ENCODE measurements at regions not wholly inside any gene's neighbourhood (a gene's known extent, or its start where the extent isn't known, plus 50 kb on each side); places are given as distances from the start of the nearest gene placed in this dataset.

GRCh38 chr1:57713501-57713900, 289.6 kb upstream of the DAB1 start:
- Histone ChIP-seq H3K9ac (ENCODE audit: low read length) (no peak overlapping the region), H3K4me1 (ENCODE audit: control insufficient read depth, insufficient read depth, low read length) (no peaks in the 10 kb centered on the region), H3K4me3 (ENCODE audit: low read length) (no peak overlapping the region), H3K27me3 (ENCODE audit: control insufficient read depth, insufficient read depth, low read length) (no peaks in the 10 kb centered on the region), H3K36me3 (ENCODE audit: control insufficient read depth, insufficient read depth, low read length) (no peaks in the 10 kb centered on the region), H3K27ac (ENCODE audit: low read depth, low read length) (no peak overlapping the region)

- H3K27ac ChIP-seq (ENCODE audit: low read depth, low read length) = no peak overlapping the region
- no peak overlapping the region for H3K4me3 ChIP-seq (ENCODE audit: low read length)
- no peaks in the 10 kb centered on the region for H3K36me3 ChIP-seq (ENCODE audit: control insufficient read depth, insufficient read depth, low read length)
- no peaks in the 10 kb centered on the region for H3K27me3 ChIP-seq (ENCODE audit: control insufficient read depth, insufficient read depth, low read length)
- no peak overlapping the region for H3K9ac ChIP-seq (ENCODE audit: low read length)
- H3K4me1 ChIP-seq (ENCODE audit: control insufficient read depth, insufficient read depth, low read length) = no peaks in the 10 kb centered on the region
These were observed 289.0 kb upstream of the DAB1 start for GRCh38 chr1:57712846-57713245.

DNA sequence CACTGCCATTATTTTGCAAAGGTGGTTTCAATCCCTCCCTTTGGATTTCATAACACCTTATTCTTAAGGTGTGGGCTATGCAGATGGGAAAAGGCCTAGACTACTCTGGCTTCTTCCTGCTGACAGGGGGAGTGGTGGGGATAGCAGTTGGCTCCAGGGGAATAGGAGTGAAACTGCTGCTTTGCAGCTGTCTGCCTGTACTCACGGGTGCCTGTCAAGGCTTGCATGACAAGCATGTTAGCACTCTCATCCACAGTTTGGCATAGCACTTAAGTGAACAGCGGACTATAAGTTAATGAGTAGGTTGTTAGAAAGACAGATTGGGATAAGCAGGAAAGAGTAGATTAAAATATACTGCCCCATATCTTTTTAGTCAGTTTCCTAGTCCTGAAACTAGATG, 287.5 kb upstream of the DAB1 start:
- Histone ChIP-seq H3K36me3 (ENCODE audit: control insufficient read depth, insufficient read depth, low read length) (no peaks in the 10 kb centered on the region), H3K9ac (ENCODE audit: low read length) (no peak overlapping the region), H3K4me1 (ENCODE audit: control insufficient read depth, insufficient read depth, low read length) (no peaks in the 10 kb centered on the region), H3K27me3 (ENCODE audit: control insufficient read depth, insufficient read depth, low read length) (no peaks in the 10 kb centered on the region), H3K4me3 (ENCODE audit: low read length) (no peak overlapping the region), H3K27ac (ENCODE audit: low read depth, low read length) (no peak overlapping the region)

DNA sequence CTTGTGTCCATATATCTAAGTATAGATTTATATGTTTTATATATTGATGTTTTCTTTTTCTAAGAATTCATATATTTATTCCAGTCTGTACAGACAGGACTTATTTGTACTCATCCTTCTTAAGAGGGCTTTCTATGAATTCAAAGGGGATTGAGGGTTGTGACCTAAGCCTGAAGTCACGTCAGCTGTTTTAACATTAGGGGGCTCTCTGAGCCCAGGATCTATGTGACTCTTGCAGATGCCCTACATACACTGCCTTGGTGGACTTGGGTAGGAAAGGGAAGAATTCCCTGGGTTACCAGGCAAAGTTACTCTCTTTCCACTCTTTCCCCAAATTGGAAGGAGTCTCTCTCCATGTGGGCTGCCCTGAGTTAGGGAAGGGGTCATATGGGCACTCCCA, 283.8 kb upstream of the DAB1 start:
- H3K4me1 ChIP-seq (ENCODE audit: control insufficient read depth, insufficient read depth, low read length) = no peaks in the 10 kb centered on the region
- H3K4me3 ChIP-seq (ENCODE audit: low read length) = no peak overlapping the region
- no peaks in the 10 kb centered on the region for H3K36me3 ChIP-seq (ENCODE audit: control insufficient read depth, insufficient read depth, low read length)
- H3K9ac ChIP-seq (ENCODE audit: low read length) = no peak overlapping the region
- no peak overlapping the region for H3K27ac ChIP-seq (ENCODE audit: low read depth, low read length)
- H3K27me3 ChIP-seq (ENCODE audit: control insufficient read depth, insufficient read depth, low read length) = no peaks in the 10 kb centered on the region

- no peak overlapping the region for H3K9ac ChIP-seq (ENCODE audit: low read length)
- no peaks in the 10 kb centered on the region for H3K36me3 ChIP-seq (ENCODE audit: control insufficient read depth, insufficient read depth, low read length)
- H3K27ac ChIP-seq (ENCODE audit: low read depth, low read length) = no peak overlapping the region
- H3K27me3 ChIP-seq (ENCODE audit: control insufficient read depth, insufficient read depth, low read length) = no peaks in the 10 kb centered on the region
- H3K4me3 ChIP-seq (ENCODE audit: low read length) = no peak overlapping the region
- H3K4me1 ChIP-seq (ENCODE audit: control insufficient read depth, insufficient read depth, low read length) = no peaks in the 10 kb centered on the region
These were observed 281.0 kb upstream of the DAB1 start for GRCh38 chr1:57704811-57705210.

GRCh38 chr1:57704231-57704630, 280.4 kb upstream of the DAB1 start:
- Histone ChIP-seq H3K4me1 (ENCODE audit: control insufficient read depth, insufficient read depth, low read length) (no peaks in the 10 kb centered on the region), H3K27ac (ENCODE audit: low read depth, low read length) (no peak overlapping the region), H3K9ac (ENCODE audit: low read length) (no peak overlapping the region), H3K36me3 (ENCODE audit: control insufficient read depth, insufficient read depth, low read length) (no peaks in the 10 kb centered on the region), H3K4me3 (ENCODE audit: low read length) (no peak overlapping the region), H3K27me3 (ENCODE audit: control insufficient read depth, insufficient read depth, low read length) (no peaks in the 10 kb centered on the region)

DNA sequence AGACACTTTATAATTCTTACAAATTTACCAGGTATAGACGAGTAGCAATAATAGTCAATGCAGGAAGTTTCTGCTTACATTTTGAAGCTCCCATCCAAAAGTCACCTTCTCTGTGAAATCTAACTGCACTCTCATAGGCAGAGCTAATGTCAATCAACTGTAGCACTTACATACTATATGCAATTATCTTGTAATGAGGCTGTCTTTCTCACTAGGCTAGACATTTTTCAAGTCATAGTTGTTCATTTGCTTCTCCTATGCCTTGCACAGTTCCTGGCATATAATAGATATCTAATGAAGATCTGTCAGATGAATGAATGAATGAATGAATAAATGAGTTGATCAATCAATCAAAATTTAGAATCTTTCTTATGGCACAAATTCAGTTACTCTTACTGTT, 273.0 kb upstream of the DAB1 start:
- no peak overlapping the region for H3K9ac ChIP-seq (ENCODE audit: low read length)
- no peak overlapping the region for H3K4me3 ChIP-seq (ENCODE audit: low read length)
- H3K27ac ChIP-seq (ENCODE audit: low read depth, low read length) = no peak overlapping the region
- no peaks in the 10 kb centered on the region for H3K36me3 ChIP-seq (ENCODE audit: control insufficient read depth, insufficient read depth, low read length)
- H3K4me1 ChIP-seq (ENCODE audit: control insufficient read depth, insufficient read depth, low read length) = no peaks in the 10 kb centered on the region
- H3K27me3 ChIP-seq (ENCODE audit: control insufficient read depth, insufficient read depth, low read length) = no peaks in the 10 kb centered on the region

DNA sequence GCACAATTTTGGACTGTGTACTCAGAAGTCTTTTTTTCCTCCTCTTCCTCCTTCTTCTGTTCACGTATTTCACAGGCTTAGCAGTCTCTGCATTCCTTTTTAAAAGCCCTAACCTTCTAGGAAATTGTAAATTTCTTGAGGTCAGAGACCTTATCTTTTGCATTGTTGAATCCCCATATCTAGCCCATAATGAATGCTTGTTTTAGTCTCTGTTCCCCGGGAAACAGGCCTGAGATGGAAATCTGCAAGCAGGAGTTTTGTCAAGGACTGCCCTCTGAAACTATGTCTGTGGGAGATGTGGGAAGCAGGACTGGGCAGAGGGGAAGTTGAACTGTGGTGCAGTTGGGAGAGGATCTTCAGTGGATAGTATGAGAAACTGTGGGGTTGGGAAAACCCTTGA, 272.2 kb upstream of the DAB1 start:
- Histone ChIP-seq H3K27ac (ENCODE audit: low read depth, low read length) (no peak overlapping the region), H3K36me3 (ENCODE audit: control insufficient read depth, insufficient read depth, low read length) (no peaks in the 10 kb centered on the region), H3K4me1 (ENCODE audit: control insufficient read depth, insufficient read depth, low read length) (no peaks in the 10 kb centered on the region), H3K9ac (ENCODE audit: low read length) (no peak overlapping the region), H3K4me3 (ENCODE audit: low read length) (no peak overlapping the region), H3K27me3 (ENCODE audit: control insufficient read depth, insufficient read depth, low read length) (no peaks in the 10 kb centered on the region)

- Histone ChIP-seq H3K4me1 (ENCODE audit: control insufficient read depth, insufficient read depth, low read length) (no peaks in the 10 kb centered on the region), H3K9ac (ENCODE audit: low read length) (no peak overlapping the region), H3K27me3 (ENCODE audit: control insufficient read depth, insufficient read depth, low read length) (no peaks in the 10 kb centered on the region), H3K4me3 (ENCODE audit: low read length) (no peak overlapping the region), H3K27ac (ENCODE audit: low read depth, low read length) (no peak overlapping the region), H3K36me3 (ENCODE audit: control insufficient read depth, insufficient read depth, low read length) (no peaks in the 10 kb centered on the region)
These were observed 262.4 kb upstream of the DAB1 start for GRCh38 chr1:57686306-57686705.

- H3K36me3 ChIP-seq (ENCODE audit: control insufficient read depth, insufficient read depth, low read length) = no peaks in the 10 kb centered on the region
- H3K27me3 ChIP-seq (ENCODE audit: control insufficient read depth, insufficient read depth, low read length) = no peaks in the 10 kb centered on the region
- H3K4me3 ChIP-seq (ENCODE audit: low read length) = no peak overlapping the region
- H3K27ac ChIP-seq (ENCODE audit: low read depth, low read length) = no peak overlapping the region
- H3K4me1 ChIP-seq (ENCODE audit: control insufficient read depth, insufficient read depth, low read length) = no peaks in the 10 kb centered on the region
- no peak overlapping the region for H3K9ac ChIP-seq (ENCODE audit: low read length)
These were observed 259.4 kb upstream of the DAB1 start for GRCh38 chr1:57683037-57683942.

DNA sequence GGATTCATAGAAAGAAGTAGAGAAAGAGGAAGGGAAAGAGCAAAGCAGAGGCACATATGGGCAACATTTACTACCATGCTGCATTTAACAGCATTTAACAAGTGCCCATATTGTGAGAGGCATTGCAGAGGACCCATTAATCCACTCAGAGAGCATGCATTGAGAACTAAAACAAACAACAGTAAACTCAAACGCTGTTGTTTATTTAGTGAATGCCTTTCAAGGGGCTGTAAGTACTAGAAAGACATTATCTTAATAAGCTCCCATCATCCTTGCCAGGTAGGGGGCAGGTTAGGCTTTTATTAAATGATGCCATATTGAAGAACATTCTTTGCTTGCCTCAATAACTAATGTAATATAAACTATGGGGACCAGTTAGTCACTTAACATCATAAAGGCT, 254.3 kb upstream of the DAB1 start:
- no peaks in the 10 kb centered on the region for H3K27me3 ChIP-seq (ENCODE audit: control insufficient read depth, insufficient read depth, low read length)
- H3K27ac ChIP-seq (ENCODE audit: low read depth, low read length) = no peak overlapping the region
- H3K36me3 ChIP-seq (ENCODE audit: control insufficient read depth, insufficient read depth, low read length) = no peaks in the 10 kb centered on the region
- no peaks in the 10 kb centered on the region for H3K4me1 ChIP-seq (ENCODE audit: control insufficient read depth, insufficient read depth, low read length)
- no peak overlapping the region for H3K9ac ChIP-seq (ENCODE audit: low read length)
- H3K4me3 ChIP-seq (ENCODE audit: low read length) = no peak overlapping the region

GRCh38 chr1:57675776-57676175, 251.9 kb upstream of the DAB1 start:
- H3K27ac ChIP-seq (ENCODE audit: low read depth, low read length) = no peak overlapping the region
- no peak overlapping the region for H3K4me3 ChIP-seq (ENCODE audit: low read length)
- no peaks in the 10 kb centered on the region for H3K4me1 ChIP-seq (ENCODE audit: control insufficient read depth, insufficient read depth, low read length)
- H3K27me3 ChIP-seq (ENCODE audit: control insufficient read depth, insufficient read depth, low read length) = no peaks in the 10 kb centered on the region
- no peaks in the 10 kb centered on the region for H3K36me3 ChIP-seq (ENCODE audit: control insufficient read depth, insufficient read depth, low read length)
- no peak overlapping the region for H3K9ac ChIP-seq (ENCODE audit: low read length)

DNA sequence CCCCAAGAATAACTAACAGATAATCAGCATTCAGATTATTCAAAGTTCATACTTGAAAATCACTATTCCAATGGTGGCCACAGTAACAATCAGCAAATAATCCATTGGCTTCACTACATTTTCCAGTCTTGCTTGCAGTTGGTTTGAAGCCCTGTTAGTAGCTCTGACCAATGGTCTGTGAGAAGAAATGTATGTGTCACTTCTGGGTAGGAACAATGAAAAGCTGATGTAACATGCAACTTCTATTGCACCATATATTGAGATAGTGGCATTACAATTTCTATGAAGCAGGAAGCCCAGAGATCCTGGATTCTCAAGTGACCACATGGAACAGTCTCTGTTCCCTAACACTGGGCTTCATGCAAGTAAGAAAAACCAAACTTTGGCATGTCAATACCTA, 250.9 kb upstream of the DAB1 start:
- no peaks in the 10 kb centered on the region for H3K36me3 ChIP-seq (ENCODE audit: control insufficient read depth, insufficient read depth, low read length)
- no peak overlapping the region for H3K9ac ChIP-seq (ENCODE audit: low read length)
- no peak overlapping the region for H3K27ac ChIP-seq (ENCODE audit: low read depth, low read length)
- no peaks in the 10 kb centered on the region for H3K4me1 ChIP-seq (ENCODE audit: control insufficient read depth, insufficient read depth, low read length)
- no peak overlapping the region for H3K4me3 ChIP-seq (ENCODE audit: low read length)
- no peaks in the 10 kb centered on the region for H3K27me3 ChIP-seq (ENCODE audit: control insufficient read depth, insufficient read depth, low read length)

All from rectal smooth muscle tissue (tissue), 1 donor.